Ishikawa (cell line): ENCODE measurements at regions not wholly inside any gene's neighbourhood (a gene's known extent, or its start where the extent isn't known, plus 50 kb on each side); places are given as distances from the start of the nearest gene placed in this dataset.

ENCODE experiments used
- CEBPB ChIP-seq: IDR thresholded peaks from 2 replicates; pipeline ENCODE4 v1.6.1; 2012
- CREB1 ChIP-seq: IDR thresholded peaks from 2 replicates; pipeline ENCODE4 v1.6.1; 2012; ENCODE audit warnings: low read depth
- EGR1 ChIP-seq: IDR thresholded peaks from 2 replicates; pipeline ENCODE4 v1.6.1; 2012
- EP300 ChIP-seq: IDR thresholded peaks from 2 replicates; pipeline ENCODE4 v1.6.1; 2012; ENCODE audit warnings: borderline replicate concordance
- FOXM1 ChIP-seq: IDR thresholded peaks from 2 replicates; pipeline ENCODE4 v1.6.1; 2012; ENCODE audit warnings: low read depth, borderline replicate concordance
- NFIC ChIP-seq: IDR thresholded peaks from 2 replicates; pipeline ENCODE4 v1.6.1; 2012
- RAD21 ChIP-seq: IDR thresholded peaks from 2 replicates; pipeline ENCODE4 v1.6.1; 2012; ENCODE audit warnings: low read depth
- TAF1 ChIP-seq: IDR thresholded peaks from 2 replicates; pipeline ENCODE4 v1.6.1; 2012; ENCODE audit warnings: low read depth, mild to moderate bottlenecking
- TCF12 ChIP-seq: IDR thresholded peaks from 2 replicates; pipeline ENCODE4 v1.6.1; 2012; ENCODE audit warnings: low read depth
- TEAD4 ChIP-seq: IDR thresholded peaks from 2 replicates; pipeline ENCODE4 v1.6.1; 2012
- YY1 ChIP-seq: IDR thresholded peaks from 2 replicates; pipeline ENCODE4 v1.6.1; 2012; ENCODE audit warnings: low read depth
- TF ChIP-seq, protein P1 (sequence below): IDR thresholded peaks from 2 replicates; pipeline ENCODE4 v1.6.1; 2012; ENCODE audit warnings: low read depth, mild to moderate bottlenecking
- TF ChIP-seq, protein P2 (sequence below): IDR thresholded peaks from 2 replicates; pipeline ENCODE4 v1.6.1; 2012
- TF ChIP-seq, protein P3 (sequence below): IDR thresholded peaks from 2 replicates; pipeline ENCODE4 v1.6.1; 2012

DNA sequence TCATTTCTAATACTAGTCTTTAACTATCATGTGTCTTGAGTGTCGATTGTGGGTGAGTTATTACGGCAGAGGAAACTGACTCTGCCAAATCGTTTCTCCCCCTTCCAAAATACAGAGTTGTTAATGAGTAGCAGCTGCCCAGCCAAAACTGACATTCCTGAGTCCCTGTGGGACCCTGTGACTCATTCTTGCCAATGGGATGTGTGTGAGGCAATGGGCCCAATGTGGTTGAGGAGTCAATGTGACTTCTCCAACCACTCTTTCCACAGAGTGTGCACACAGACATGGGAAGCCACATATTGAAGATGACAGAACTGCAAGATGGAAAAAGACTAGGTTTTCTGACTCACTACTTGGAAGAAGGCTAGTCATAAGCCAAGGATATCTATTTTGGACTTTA, 434.7 kb downstream of the DTWD2 start:
- no peak for TF ChIP-seq RAD21
- no peak for TF ChIP-seq TEAD4
- no peak for TF ChIP-seq FOXM1
- no peak for TF ChIP-seq EP300
- TF ChIP-seq, protein P1, sequence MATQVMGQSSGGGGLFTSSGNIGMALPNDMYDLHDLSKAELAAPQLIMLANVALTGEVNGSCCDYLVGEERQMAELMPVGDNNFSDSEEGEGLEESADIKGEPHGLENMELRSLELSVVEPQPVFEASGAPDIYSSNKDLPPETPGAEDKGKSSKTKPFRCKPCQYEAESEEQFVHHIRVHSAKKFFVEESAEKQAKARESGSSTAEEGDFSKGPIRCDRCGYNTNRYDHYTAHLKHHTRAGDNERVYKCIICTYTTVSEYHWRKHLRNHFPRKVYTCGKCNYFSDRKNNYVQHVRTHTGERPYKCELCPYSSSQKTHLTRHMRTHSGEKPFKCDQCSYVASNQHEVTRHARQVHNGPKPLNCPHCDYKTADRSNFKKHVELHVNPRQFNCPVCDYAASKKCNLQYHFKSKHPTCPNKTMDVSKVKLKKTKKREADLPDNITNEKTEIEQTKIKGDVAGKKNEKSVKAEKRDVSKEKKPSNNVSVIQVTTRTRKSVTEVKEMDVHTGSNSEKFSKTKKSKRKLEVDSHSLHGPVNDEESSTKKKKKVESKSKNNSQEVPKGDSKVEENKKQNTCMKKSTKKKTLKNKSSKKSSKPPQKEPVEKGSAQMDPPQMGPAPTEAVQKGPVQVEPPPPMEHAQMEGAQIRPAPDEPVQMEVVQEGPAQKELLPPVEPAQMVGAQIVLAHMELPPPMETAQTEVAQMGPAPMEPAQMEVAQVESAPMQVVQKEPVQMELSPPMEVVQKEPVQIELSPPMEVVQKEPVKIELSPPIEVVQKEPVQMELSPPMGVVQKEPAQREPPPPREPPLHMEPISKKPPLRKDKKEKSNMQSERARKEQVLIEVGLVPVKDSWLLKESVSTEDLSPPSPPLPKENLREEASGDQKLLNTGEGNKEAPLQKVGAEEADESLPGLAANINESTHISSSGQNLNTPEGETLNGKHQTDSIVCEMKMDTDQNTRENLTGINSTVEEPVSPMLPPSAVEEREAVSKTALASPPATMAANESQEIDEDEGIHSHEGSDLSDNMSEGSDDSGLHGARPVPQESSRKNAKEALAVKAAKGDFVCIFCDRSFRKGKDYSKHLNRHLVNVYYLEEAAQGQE: no peak
- no peak for TF ChIP-seq TAF1
- TF ChIP-seq, protein P2, sequence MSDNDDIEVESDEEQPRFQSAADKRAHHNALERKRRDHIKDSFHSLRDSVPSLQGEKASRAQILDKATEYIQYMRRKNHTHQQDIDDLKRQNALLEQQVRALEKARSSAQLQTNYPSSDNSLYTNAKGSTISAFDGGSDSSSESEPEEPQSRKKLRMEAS: no peak
- TF ChIP-seq, protein P3, sequence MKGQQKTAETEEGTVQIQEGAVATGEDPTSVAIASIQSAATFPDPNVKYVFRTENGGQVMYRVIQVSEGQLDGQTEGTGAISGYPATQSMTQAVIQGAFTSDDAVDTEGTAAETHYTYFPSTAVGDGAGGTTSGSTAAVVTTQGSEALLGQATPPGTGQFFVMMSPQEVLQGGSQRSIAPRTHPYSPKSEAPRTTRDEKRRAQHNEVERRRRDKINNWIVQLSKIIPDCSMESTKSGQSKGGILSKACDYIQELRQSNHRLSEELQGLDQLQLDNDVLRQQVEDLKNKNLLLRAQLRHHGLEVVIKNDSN: no peak
- no peak for TF ChIP-seq YY1
- TF ChIP-seq CEBPB: no peak
- no peak for TF ChIP-seq NFIC
- TF ChIP-seq EGR1: no peak

DNA sequence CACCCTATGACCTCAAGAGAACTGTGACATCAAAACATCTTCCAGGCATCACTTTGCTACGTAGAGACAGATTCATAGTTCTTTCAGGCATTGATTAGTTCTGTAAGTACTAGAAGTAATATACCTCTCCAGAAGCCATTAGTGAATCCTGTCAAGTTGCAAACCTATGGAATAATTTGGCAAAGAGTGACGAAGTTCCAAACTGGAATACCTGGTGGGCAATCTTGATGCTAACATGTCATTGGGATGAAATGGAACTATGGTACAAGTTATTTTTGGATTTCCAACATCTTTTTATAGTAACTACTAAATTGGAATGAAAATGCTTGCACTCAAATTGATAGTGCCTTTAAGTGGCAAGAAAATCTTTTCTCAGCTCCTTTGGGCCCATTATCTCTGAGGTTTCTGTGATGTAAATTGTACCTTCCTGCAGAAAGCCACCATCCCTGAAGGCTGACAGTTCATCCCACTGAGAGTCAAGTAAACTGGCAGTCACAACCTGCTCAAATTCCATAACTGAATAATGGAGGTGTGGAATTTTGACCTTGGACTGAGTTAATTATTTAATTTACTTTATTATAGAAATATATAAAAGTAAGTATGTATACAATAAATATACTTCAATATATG, 435.5 kb downstream of the DTWD2 start:
- no peak for TF ChIP-seq CEBPB
- TF ChIP-seq, protein P2: no peak
- no peak for TF ChIP-seq RAD21

DNA sequence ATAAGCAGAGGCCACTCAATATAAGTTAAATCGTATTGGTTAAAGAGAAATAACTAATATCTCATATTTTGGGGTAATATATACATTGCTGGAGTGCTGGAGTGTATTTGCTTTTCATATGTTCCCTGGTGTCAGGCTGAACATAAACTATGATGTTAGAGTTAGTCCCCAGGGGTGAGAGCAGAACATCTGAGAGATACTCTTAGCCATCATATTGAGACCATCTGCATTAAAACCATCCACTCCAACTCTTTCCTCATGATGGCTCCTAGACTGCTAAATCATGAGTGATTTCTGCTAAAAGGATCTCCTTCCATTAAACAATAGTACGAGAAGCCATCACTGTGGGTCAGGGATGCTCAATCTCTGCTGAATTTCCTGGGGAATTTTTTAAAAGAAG, 436.2 kb downstream of the DTWD2 start:
- TF ChIP-seq FOXM1: no peak

DNA sequence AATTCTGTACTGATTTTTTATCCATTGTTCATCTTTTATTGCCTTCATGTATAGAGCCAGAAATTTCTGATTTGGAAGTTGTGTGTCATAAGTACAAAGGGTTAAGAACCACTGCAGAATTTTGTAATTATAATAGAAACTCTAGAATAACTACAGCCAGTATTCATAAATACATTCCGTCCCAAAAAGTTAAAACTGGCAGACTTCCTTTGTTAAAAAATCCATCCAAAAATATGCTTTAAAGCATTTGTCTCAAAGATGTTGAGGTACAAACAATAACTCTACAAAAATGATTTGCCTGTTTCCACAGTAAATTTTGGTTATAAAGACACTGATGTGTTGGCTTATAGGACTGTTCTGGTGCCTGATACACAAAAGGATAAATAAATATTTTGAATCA, 436.6 kb downstream of the DTWD2 start:
- TF ChIP-seq, protein P1: no peak
- TF ChIP-seq, protein P3: no peak
- TF ChIP-seq, protein P2: no peak

DNA sequence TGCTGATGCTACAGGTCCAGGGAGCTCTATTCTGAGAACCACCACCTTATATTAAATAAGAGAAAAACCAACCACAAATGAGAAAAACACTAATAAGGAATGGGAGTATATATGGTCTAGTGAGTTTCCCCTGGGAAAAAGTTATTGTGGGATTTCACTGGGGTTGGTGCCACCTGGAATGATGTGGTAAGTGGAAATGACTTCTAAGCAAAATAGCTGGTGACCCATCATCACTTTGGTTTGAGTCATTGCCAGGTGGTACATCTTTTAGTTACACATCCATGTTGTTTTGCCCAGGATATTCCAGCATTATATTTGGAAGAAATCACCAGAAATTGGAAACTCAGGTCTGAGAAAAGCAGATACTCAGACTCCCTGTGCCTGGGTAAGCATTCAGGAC, 437.3 kb downstream of the DTWD2 start:
- TF ChIP-seq, protein P3: no peak
- TF ChIP-seq EP300: no peak
- TF ChIP-seq TAF1: no peak
- no peak for TF ChIP-seq CREB1
- TF ChIP-seq, protein P1: no peak
- no peak for TF ChIP-seq TCF12
- no peak for TF ChIP-seq EGR1
